ENCODE measurements at regions not wholly inside any gene's neighbourhood (a gene's known extent, or its start where the extent isn't known, plus 50 kb on each side); places are given as distances from the start of the nearest gene placed in this dataset.
"Not testable (repeated sequence)": the region's sequence is repeated elsewhere in the genome, so short reads cannot be mapped to it uniquely, and the experiment has no call there.

GRCh38 chr5:60463179-60463868, 236.6 kb downstream of the DEPDC1B start:
- Histone ChIP-seq H3K9me3 (ENCODE audit: low read depth) (no peaks in the 10 kb centered on the region), H3K9me2 (ENCODE audit: insufficient read depth) (no peaks in the 10 kb centered on the region), H3K4me2 (ENCODE audit: unreplicated experiment) (no peak overlapping the region), H3K4me1 (ENCODE audit: insufficient read depth) (no peaks in the 10 kb centered on the region), H3K79me2 (ENCODE audit: insufficient read depth) (no peaks in the 10 kb centered on the region), H3K27ac (no peak overlapping the region), H3K36me3 (ENCODE audit: low read depth) (no peaks in the 10 kb centered on the region), H2AFZ (no peak overlapping the region), H3K27me3 (replicated peaks; ENCODE audit: insufficient read depth) (0 out of 2 replicates have a peak, but pooled peaks cover 3% of the 10 kb centered on the region), H3K4me3 (no peak overlapping the region), H4K20me1 (ENCODE audit: insufficient read depth) (no peaks in the 10 kb centered on the region), H3F3A (ENCODE audit: insufficient read depth) (no peaks in the 10 kb centered on the region), H3K9ac (no peak overlapping the region)
- DNase-seq, result no peak
- TF ChIP-seq EZH2phosphoT487 (IDR thresholded peaks at IDR 0.05; ENCODE audit: insufficient read depth, low read depth), result no peak
- no peak for TF ChIP-seq EZH2 (IDR thresholded peaks at IDR 0.05; ENCODE audit: insufficient read depth, poor library complexity, severe bottlenecking)
- in situ Hi-C loops (cut with MboI), result no loop called here
- WGBS, 2 experiments (ENCODE audit: low coverage in 1 of 2, low lambda C conversion rate in 2 of 2, missing lambda C conversion rate in 2 of 2), result 8 to 12% methylated on average over 5 of the region's 5 CpGs

- in situ Hi-C loops (cut with MboI), result no loop called here
- H3K4me3 ChIP-seq, result no peak overlapping the region
- peak; percentile 7 for DNase-seq
- no peak overlapping the region for H3K27ac ChIP-seq
- no peaks in the 10 kb centered on the region for H4K20me1 ChIP-seq (ENCODE audit: insufficient read depth)
- TF ChIP-seq EZH2 (IDR thresholded peaks at IDR 0.05; ENCODE audit: insufficient read depth, poor library complexity, severe bottlenecking) (no peak), EZH2phosphoT487 (IDR thresholded peaks at IDR 0.05; ENCODE audit: insufficient read depth, low read depth) (no peak)
- H3K4me2 ChIP-seq (ENCODE audit: unreplicated experiment), result no peak overlapping the region
- H3K4me1 ChIP-seq (ENCODE audit: insufficient read depth), result no peaks in the 10 kb centered on the region
- no peaks in the 10 kb centered on the region for H3K36me3 ChIP-seq (ENCODE audit: low read depth)
- no peaks in the 10 kb centered on the region for H3F3A ChIP-seq (ENCODE audit: insufficient read depth)
- no peak overlapping the region for H3K9ac ChIP-seq
- H3K9me3 ChIP-seq (ENCODE audit: low read depth), result no peaks in the 10 kb centered on the region
- H3K79me2 ChIP-seq (ENCODE audit: insufficient read depth), result no peaks in the 10 kb centered on the region
- peaks cover 4% of the 10 kb centered on the region; the same call in 1 of the 2 replicates for H3K27me3 ChIP-seq (replicated peaks; ENCODE audit: insufficient read depth)
- no peak overlapping the region for H2AFZ ChIP-seq
- H3K9me2 ChIP-seq (ENCODE audit: insufficient read depth), result no peaks in the 10 kb centered on the region
- WGBS, 2 experiments (ENCODE audit: low coverage in 1 of 2, low lambda C conversion rate in 2 of 2, missing lambda C conversion rate in 2 of 2), result 3 to 4% methylated on average over 7 of the region's 7 CpGs
These were observed 241.3 kb downstream of the DEPDC1B start for GRCh38 chr5:60458666-60459065.

GRCh38 chr5:60457233-60457632, 242.7 kb downstream of the DEPDC1B start:
- H3K27me3 ChIP-seq (replicated peaks; ENCODE audit: insufficient read depth), result peaks cover 4% of the 10 kb centered on the region; the same call in 1 of the 2 replicates
- H3K36me3 ChIP-seq (ENCODE audit: low read depth), result no peaks in the 10 kb centered on the region
- in situ Hi-C loops (cut with MboI), result no loop called here

GRCh38 chr5:60455589-60455988, 244.4 kb downstream of the DEPDC1B start:
- Histone ChIP-seq H3K36me3 (ENCODE audit: low read depth) (no peaks in the 10 kb centered on the region), H3K27ac (no peak overlapping the region), H4K20me1 (ENCODE audit: insufficient read depth) (no peaks in the 10 kb centered on the region), H3K4me2 (ENCODE audit: unreplicated experiment) (no peak overlapping the region), H3K9me2 (ENCODE audit: insufficient read depth) (no peaks in the 10 kb centered on the region), H3K4me3 (no peak overlapping the region), H3K9ac (no peak overlapping the region), H3K9me3 (ENCODE audit: low read depth) (no peaks in the 10 kb centered on the region), H3F3A (ENCODE audit: insufficient read depth) (no peaks in the 10 kb centered on the region), H3K27me3 (replicated peaks; ENCODE audit: insufficient read depth) (peaks cover 4% of the 10 kb centered on the region; the same call in 1 of the 2 replicates), H2AFZ (no peak overlapping the region), H3K4me1 (ENCODE audit: insufficient read depth) (no peaks in the 10 kb centered on the region), H3K79me2 (ENCODE audit: insufficient read depth) (no peaks in the 10 kb centered on the region)
- no peak for TF ChIP-seq EZH2phosphoT487 (IDR thresholded peaks at IDR 0.05; ENCODE audit: insufficient read depth, low read depth)
- TF ChIP-seq EZH2 (IDR thresholded peaks at IDR 0.05; ENCODE audit: insufficient read depth, poor library complexity, severe bottlenecking), result no peak
- DNase-seq, result no peak
- in situ Hi-C loops (cut with MboI), result no loop called here
- 15 to 30% methylated on average over 2 of the region's 2 CpGs for WGBS, 2 experiments (ENCODE audit: low coverage in 1 of 2, low lambda C conversion rate in 2 of 2, missing lambda C conversion rate in 2 of 2)

More at GRCh38 chr5:60457233-60457632, 242.7 kb downstream of the DEPDC1B start:
- Histone ChIP-seq H3K4me1 (ENCODE audit: insufficient read depth) (no peaks in the 10 kb centered on the region), H3K9me3 (ENCODE audit: low read depth) (no peaks in the 10 kb centered on the region), H3K4me2 (ENCODE audit: unreplicated experiment) (no peak overlapping the region), H3K9me2 (ENCODE audit: insufficient read depth) (no peaks in the 10 kb centered on the region), H3F3A (ENCODE audit: insufficient read depth) (no peaks in the 10 kb centered on the region), H3K9ac (no peak overlapping the region), H3K79me2 (ENCODE audit: insufficient read depth) (no peaks in the 10 kb centered on the region), H2AFZ (no peak overlapping the region), H3K4me3 (no peak overlapping the region), H3K27ac (no peak overlapping the region), H4K20me1 (ENCODE audit: insufficient read depth) (no peaks in the 10 kb centered on the region)
- TF ChIP-seq EZH2phosphoT487 (IDR thresholded peaks at IDR 0.05; ENCODE audit: insufficient read depth, low read depth) (no peak), EZH2 (IDR thresholded peaks at IDR 0.05; ENCODE audit: insufficient read depth, poor library complexity, severe bottlenecking) (no peak)
- DNase-seq, result no peak

- H3K9ac ChIP-seq; H3K27ac ChIP-seq; H3K79me2 ChIP-seq (ENCODE audit: insufficient read depth); H3K4me2 ChIP-seq (ENCODE audit: unreplicated experiment); H3K27me3 ChIP-seq (replicated peaks; ENCODE audit: insufficient read depth); H3K4me1 ChIP-seq (ENCODE audit: insufficient read depth); H2AFZ ChIP-seq; H3K9me3 ChIP-seq (ENCODE audit: low read depth); H3F3A ChIP-seq (ENCODE audit: insufficient read depth); DNase-seq; H4K20me1 ChIP-seq (ENCODE audit: insufficient read depth); H3K9me2 ChIP-seq (ENCODE audit: insufficient read depth); H3K4me3 ChIP-seq; H3K36me3 ChIP-seq (ENCODE audit: low read depth); in situ Hi-C loops (cut with MboI): not testable (repeated sequence)
- WGBS, 2 experiments (ENCODE audit: low coverage in 1 of 2, low lambda C conversion rate in 2 of 2, missing lambda C conversion rate in 2 of 2), result 25 to 43% methylated on average over 4 of the region's 4 CpGs
These were observed 245.7 kb downstream of the DEPDC1B start for GRCh38 chr5:60454277-60454676.

All from GM23248 (cell line).